ENCODE measurements at regions not wholly inside any gene's neighbourhood (a gene's known extent, or its start where the extent isn't known, plus 50 kb on each side); places are given as distances from the start of the nearest gene placed in this dataset.

DNA sequence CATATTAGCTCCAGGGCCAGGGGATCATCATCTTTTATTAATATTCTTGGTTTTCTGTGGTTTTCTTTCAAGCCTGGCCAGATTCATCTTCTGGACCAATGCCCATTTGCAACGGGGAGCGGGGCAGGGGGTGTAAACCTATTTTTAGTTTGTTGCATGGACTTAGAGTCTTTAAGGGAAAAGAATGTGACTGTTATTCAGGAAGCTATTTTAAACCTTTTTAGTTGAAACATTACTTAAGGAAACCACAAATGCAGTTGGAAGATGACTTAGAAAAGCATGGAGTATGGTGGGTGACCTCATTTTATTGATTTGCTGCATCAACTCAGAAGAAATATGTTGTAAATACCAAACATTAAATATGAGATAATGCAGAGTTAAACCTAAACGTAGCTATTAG, 368.4 kb upstream of the E2F7 start:
- BruUV-seq (replicated peaks) = no TSS peak
- H3K79me2 ChIP-seq (ENCODE audit: low read depth) = no peaks in the 10 kb centered on the region
- DNase-seq = no peak
- CTCF ChIA-PET = no interaction called here
- POLR2A ChIA-PET (ENCODE audit: unreplicated experiment) = no interaction called here
- no peak overlapping the region for H3K4me3 ChIP-seq
- H3K4me2 ChIP-seq = no peak overlapping the region
- H3K27ac ChIP-seq = no peak overlapping the region
- intact Hi-C loops (cut with micrococcal nuclease; ENCODE audit: unreplicated experiment) = no loop called here
- H3K9me2 ChIP-seq (ENCODE audit: insufficient read depth) = peaks cover 1% of the 10 kb centered on the region; the same call in 1 of the 2 replicates
- no peaks in the 10 kb centered on the region for H3K36me3 ChIP-seq (ENCODE audit: low read depth)
- no peaks in the 10 kb centered on the region for H3K4me1 ChIP-seq (replicated peaks; ENCODE audit: insufficient read depth)
- H3F3A ChIP-seq (ENCODE audit: insufficient read depth, low read depth) = no peaks in the 10 kb centered on the region
- no peaks in the 10 kb centered on the region for H3K9me3 ChIP-seq (ENCODE audit: insufficient read depth, low read depth)
- no peaks in the 10 kb centered on the region for H4K20me1 ChIP-seq (ENCODE audit: insufficient read depth)
- H3K27me3 ChIP-seq (ENCODE audit: insufficient read depth, low read depth) = no peaks in the 10 kb centered on the region
- no peak for TF ChIP-seq EZH2 (IDR thresholded peaks at IDR 0.05; ENCODE audit: low read depth)
- TF ChIP-seq, protein P1, sequence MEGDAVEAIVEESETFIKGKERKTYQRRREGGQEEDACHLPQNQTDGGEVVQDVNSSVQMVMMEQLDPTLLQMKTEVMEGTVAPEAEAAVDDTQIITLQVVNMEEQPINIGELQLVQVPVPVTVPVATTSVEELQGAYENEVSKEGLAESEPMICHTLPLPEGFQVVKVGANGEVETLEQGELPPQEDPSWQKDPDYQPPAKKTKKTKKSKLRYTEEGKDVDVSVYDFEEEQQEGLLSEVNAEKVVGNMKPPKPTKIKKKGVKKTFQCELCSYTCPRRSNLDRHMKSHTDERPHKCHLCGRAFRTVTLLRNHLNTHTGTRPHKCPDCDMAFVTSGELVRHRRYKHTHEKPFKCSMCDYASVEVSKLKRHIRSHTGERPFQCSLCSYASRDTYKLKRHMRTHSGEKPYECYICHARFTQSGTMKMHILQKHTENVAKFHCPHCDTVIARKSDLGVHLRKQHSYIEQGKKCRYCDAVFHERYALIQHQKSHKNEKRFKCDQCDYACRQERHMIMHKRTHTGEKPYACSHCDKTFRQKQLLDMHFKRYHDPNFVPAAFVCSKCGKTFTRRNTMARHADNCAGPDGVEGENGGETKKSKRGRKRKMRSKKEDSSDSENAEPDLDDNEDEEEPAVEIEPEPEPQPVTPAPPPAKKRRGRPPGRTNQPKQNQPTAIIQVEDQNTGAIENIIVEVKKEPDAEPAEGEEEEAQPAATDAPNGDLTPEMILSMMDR (conservative IDR thresholded peaks at IDR 0.05) = no peak
- no peak overlapping the region for H2AFZ ChIP-seq

DNA sequence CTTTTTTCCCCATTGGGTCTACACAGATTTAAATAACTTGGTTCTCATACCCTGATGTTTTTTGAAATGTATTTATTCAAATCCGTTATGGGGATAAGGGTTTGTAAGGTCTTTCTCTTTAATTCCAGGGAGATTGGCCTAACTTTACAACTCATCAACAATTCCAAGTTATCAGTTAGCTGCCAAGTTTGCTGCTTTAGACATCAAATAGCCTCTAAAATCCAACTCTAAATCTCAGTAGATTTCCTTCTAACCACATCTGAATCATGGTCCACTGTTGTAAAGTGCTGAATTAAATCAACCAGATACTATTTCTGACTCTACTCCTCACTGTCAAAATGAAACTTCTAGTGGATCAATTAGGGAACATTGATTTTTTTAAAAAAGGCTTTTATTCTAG, 364.1 kb upstream of the E2F7 start:
- H3K4me2 ChIP-seq = no peak overlapping the region
- intact Hi-C loops (cut with micrococcal nuclease; ENCODE audit: unreplicated experiment) = no loop called here
- ChIA-PET POLR2A (ENCODE audit: unreplicated experiment) (no interaction called here), CTCF (no interaction called here)
- H4K20me1 ChIP-seq (ENCODE audit: insufficient read depth) = no peaks in the 10 kb centered on the region
- H3K4me1 ChIP-seq (replicated peaks; ENCODE audit: insufficient read depth) = no peaks in the 10 kb centered on the region
- no peaks in the 10 kb centered on the region for H3K36me3 ChIP-seq (ENCODE audit: low read depth)
- BruUV-seq (replicated peaks) = no TSS peak
- H3K79me2 ChIP-seq (ENCODE audit: low read depth) = no peaks in the 10 kb centered on the region
- H3K9me2 ChIP-seq (ENCODE audit: insufficient read depth) = no peaks in the 10 kb centered on the region
- TF ChIP-seq, protein P1 (conservative IDR thresholded peaks at IDR 0.05) = no peak
- no peak for TF ChIP-seq EZH2 (IDR thresholded peaks at IDR 0.05; ENCODE audit: low read depth)
- H2AFZ ChIP-seq = no peak overlapping the region
- H3K27ac ChIP-seq = no peak overlapping the region
- H3K4me3 ChIP-seq = no peak overlapping the region
- H3K9me3 ChIP-seq (ENCODE audit: insufficient read depth, low read depth) = no peaks in the 10 kb centered on the region
- no peaks in the 10 kb centered on the region for H3F3A ChIP-seq (ENCODE audit: insufficient read depth, low read depth)
- DNase-seq = no peak
- H3K27me3 ChIP-seq (ENCODE audit: insufficient read depth, low read depth) = no peaks in the 10 kb centered on the region

DNA sequence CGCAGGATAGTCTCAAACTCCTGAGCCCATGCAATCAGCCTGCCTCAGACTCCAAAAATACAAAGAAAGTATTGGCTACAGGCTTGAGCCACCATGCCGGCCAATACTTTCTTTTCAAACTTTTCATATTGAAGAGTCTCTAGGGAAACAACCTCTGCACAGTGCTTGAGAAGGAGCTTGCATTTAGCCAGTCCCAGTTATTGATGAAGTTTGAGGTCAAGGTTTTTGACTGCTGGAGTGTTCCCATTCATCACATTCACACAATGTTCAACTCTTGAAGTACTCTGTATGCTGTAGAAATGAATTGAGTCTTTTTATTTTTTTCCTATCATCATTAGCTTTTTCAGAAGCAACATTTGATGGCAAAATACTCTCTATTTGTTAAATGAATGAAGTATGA, 355.8 kb upstream of the E2F7 start:
- H4K20me1 ChIP-seq (ENCODE audit: insufficient read depth) = no peaks in the 10 kb centered on the region
- H3F3A ChIP-seq (ENCODE audit: insufficient read depth, low read depth) = no peaks in the 10 kb centered on the region
- ChIA-PET POLR2A (ENCODE audit: unreplicated experiment) (no interaction called here), CTCF (no interaction called here)
- no peaks in the 10 kb centered on the region for H3K27me3 ChIP-seq (ENCODE audit: insufficient read depth, low read depth)
- intact Hi-C loops (cut with micrococcal nuclease; ENCODE audit: unreplicated experiment) = no loop called here
- DNase-seq = no peak
- no peak overlapping the region for H3K27ac ChIP-seq
- no peaks in the 10 kb centered on the region for H3K79me2 ChIP-seq (ENCODE audit: low read depth)
- no TSS peak for BruUV-seq (replicated peaks)
- no peak for TF ChIP-seq EZH2 (IDR thresholded peaks at IDR 0.05; ENCODE audit: low read depth)
- TF ChIP-seq, protein P1 (conservative IDR thresholded peaks at IDR 0.05) = no peak
- no peaks in the 10 kb centered on the region for H3K9me2 ChIP-seq (ENCODE audit: insufficient read depth)
- no peaks in the 10 kb centered on the region for H3K4me1 ChIP-seq (replicated peaks; ENCODE audit: insufficient read depth)
- H3K36me3 ChIP-seq (ENCODE audit: low read depth) = no peaks in the 10 kb centered on the region
- no peak overlapping the region for H3K4me2 ChIP-seq
- no peak overlapping the region for H2AFZ ChIP-seq
- no peaks in the 10 kb centered on the region for H3K9me3 ChIP-seq (ENCODE audit: insufficient read depth, low read depth)
- no peak overlapping the region for H3K4me3 ChIP-seq
